ENCODE measurements at regions not wholly inside any gene's neighbourhood (a gene's known extent, or its start where the extent isn't known, plus 50 kb on each side); places are given as distances from the start of the nearest gene placed in this dataset.

DNA sequence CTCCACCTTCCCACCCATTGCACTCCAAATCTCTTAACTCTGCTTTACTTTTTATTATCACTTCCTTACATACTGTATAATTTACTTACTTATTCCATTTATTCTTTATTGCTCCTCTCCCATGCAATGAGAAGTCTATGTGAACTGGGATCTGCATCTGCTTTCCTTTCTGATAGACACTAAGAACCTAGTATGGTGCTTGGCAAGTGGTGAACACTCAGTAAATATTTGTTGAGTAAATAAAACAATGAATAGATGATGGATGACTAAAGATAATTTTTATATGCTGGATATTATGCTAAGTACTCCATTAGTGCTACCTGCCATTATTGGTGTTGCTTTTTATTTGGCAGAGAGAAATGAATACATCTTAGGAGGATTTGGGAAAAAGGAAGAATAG, 151.0 kb downstream of the TPH2 start:
- H3K4me1 ChIP-seq (ENCODE audit: insufficient read depth, low read length), result no peaks in the 10 kb centered on the region
- H3K27me3 ChIP-seq (ENCODE audit: low read length), result peaks cover 27% of the 10 kb centered on the region; the same call in 1 of the 2 replicates
- H4K20me1 ChIP-seq (ENCODE audit: low read length), result no peaks in the 10 kb centered on the region
- no peak for DNase-seq
- ChIA-PET CTCF (no interaction called here), POLR2A (ENCODE audit: unreplicated experiment) (no interaction called here)
- TF ChIP-seq EZH2 (IDR thresholded peaks at IDR 0.05; ENCODE audit: low read length, unreplicated experiment) (no peak), EZH2phosphoT487 (IDR thresholded peaks at IDR 0.05; ENCODE audit: borderline replicate concordance, low read length) (no peak)
- TF ChIP-seq, protein P1, sequence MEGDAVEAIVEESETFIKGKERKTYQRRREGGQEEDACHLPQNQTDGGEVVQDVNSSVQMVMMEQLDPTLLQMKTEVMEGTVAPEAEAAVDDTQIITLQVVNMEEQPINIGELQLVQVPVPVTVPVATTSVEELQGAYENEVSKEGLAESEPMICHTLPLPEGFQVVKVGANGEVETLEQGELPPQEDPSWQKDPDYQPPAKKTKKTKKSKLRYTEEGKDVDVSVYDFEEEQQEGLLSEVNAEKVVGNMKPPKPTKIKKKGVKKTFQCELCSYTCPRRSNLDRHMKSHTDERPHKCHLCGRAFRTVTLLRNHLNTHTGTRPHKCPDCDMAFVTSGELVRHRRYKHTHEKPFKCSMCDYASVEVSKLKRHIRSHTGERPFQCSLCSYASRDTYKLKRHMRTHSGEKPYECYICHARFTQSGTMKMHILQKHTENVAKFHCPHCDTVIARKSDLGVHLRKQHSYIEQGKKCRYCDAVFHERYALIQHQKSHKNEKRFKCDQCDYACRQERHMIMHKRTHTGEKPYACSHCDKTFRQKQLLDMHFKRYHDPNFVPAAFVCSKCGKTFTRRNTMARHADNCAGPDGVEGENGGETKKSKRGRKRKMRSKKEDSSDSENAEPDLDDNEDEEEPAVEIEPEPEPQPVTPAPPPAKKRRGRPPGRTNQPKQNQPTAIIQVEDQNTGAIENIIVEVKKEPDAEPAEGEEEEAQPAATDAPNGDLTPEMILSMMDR (conservative IDR thresholded peaks at IDR 0.05; ENCODE audit: low read depth, low read length), result no peak
- H3K9ac ChIP-seq (ENCODE audit: low read length), result no peak overlapping the region
- peak; percentile 60 for ATAC-seq
- no peak overlapping the region for H3K27ac ChIP-seq (ENCODE audit: low read length)
- no peaks in the 10 kb centered on the region for H3K9me3 ChIP-seq (ENCODE audit: low read length)
- H3F3A ChIP-seq (ENCODE audit: low read length, unreplicated experiment), result no peaks in the 10 kb centered on the region
- H3K36me3 ChIP-seq (ENCODE audit: low read depth, low read length), result no peaks in the 10 kb centered on the region
- no peak overlapping the region for H3K4me3 ChIP-seq (ENCODE audit: low read length)
- no peak overlapping the region for H3K4me2 ChIP-seq (ENCODE audit: low read length)
- H2AFZ ChIP-seq (ENCODE audit: low read length), result no peak overlapping the region
- H3K9me2 ChIP-seq (replicated peaks; ENCODE audit: low read length), result no peaks in the 10 kb centered on the region
- intact Hi-C loops (cut with micrococcal nuclease), result no loop called here
- no TSS peak for BruUV-seq (replicated peaks)
- no peaks in the 10 kb centered on the region for H3K79me2 ChIP-seq (ENCODE audit: low read length)

DNA sequence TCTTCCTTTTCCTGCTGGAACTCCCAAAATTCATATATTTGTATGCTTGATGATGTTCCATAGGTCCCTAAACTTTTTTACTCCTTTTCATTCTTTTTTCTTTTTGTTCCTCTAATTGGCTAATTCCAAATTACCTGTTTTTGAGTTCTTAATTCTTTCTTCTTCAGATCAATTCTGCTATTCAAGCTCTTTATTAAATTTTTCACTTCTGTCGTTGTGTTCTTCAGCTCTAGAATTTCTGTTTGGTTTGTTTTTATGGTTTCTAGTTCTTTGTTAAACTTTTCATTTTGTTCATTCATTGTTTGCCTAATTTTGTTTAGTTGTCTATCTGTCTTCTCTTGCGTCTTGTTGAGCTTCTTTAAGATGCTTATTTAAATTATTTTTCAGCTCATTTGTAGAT, 154.8 kb downstream of the TPH2 start:
- POLR2A ChIA-PET (ENCODE audit: unreplicated experiment), result no interaction called here
- CTCF ChIA-PET, result no interaction called here

DNA sequence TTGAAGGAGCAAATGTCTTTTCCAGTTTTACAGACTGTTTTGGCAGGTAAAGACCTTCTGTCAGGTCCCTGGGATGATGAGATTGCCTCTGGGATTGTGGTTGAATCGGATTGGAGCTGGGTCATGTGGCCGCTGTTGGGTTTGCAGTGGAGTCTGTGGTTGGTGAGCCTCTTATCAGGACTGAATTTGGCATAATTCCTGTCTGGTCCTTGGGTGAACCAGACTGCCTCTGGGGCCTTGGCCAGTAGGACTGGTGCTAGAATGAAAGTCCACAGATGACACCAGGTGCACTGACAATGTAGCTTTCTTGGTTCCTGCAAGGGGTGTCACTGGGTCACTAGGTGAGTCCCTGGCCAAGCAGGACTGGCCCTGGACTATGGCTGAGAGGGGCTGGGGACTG, 155.3 kb downstream of the TPH2 start:
- ATAC-seq (no peak), DNase-seq (no peak)
- Histone ChIP-seq H3K79me2 (ENCODE audit: low read length) (no peaks in the 10 kb centered on the region), H3K4me1 (ENCODE audit: insufficient read depth, low read length) (no peaks in the 10 kb centered on the region), H2AFZ (ENCODE audit: low read length) (no peak overlapping the region), H3K4me3 (ENCODE audit: low read length) (no peak overlapping the region), H3K9me3 (ENCODE audit: low read length) (no peaks in the 10 kb centered on the region), H3K9ac (ENCODE audit: low read length) (no peak overlapping the region), H3K4me2 (ENCODE audit: low read length) (no peak overlapping the region), H3F3A (ENCODE audit: low read length, unreplicated experiment) (no peaks in the 10 kb centered on the region), H4K20me1 (ENCODE audit: low read length) (no peaks in the 10 kb centered on the region), H3K27me3 (ENCODE audit: low read length) (peaks cover 10% of the 10 kb centered on the region; the same call in 1 of the 2 replicates), H3K27ac (ENCODE audit: low read length) (no peak overlapping the region), H3K36me3 (ENCODE audit: low read depth, low read length) (no peaks in the 10 kb centered on the region), H3K9me2 (replicated peaks; ENCODE audit: low read length) (no peaks in the 10 kb centered on the region)
- no TSS peak for BruUV-seq (replicated peaks)
- CTCF ChIA-PET, result interaction anchor here (0.5 kb wide), 1 partner anchor 171 kb away, joined by 3 read pairs; no protein-coding TSS in a partner anchor
- TF ChIP-seq, protein P1 (conservative IDR thresholded peaks at IDR 0.05; ENCODE audit: low read depth, low read length), result no peak
- TF ChIP-seq EZH2 (IDR thresholded peaks at IDR 0.05; ENCODE audit: low read length, unreplicated experiment) (no peak), EZH2phosphoT487 (IDR thresholded peaks at IDR 0.05; ENCODE audit: borderline replicate concordance, low read length) (no peak)
- POLR2A ChIA-PET (ENCODE audit: unreplicated experiment), result no interaction called here
- intact Hi-C loops (cut with micrococcal nuclease), result no loop called here

More for the DNA sequence above, 154.8 kb downstream of the TPH2 start:
- no peak overlapping the region for H3K4me2 ChIP-seq (ENCODE audit: low read length)
- no TSS peak for BruUV-seq (replicated peaks)
- H3K27ac ChIP-seq (ENCODE audit: low read length), result no peak overlapping the region
- no peak overlapping the region for H3K4me3 ChIP-seq (ENCODE audit: low read length)
- H3K79me2 ChIP-seq (ENCODE audit: low read length), result no peaks in the 10 kb centered on the region
- H2AFZ ChIP-seq (ENCODE audit: low read length), result no peak overlapping the region
- intact Hi-C loops (cut with micrococcal nuclease), result no loop called here
- H3K9ac ChIP-seq (ENCODE audit: low read length), result no peak overlapping the region
- no peaks in the 10 kb centered on the region for H4K20me1 ChIP-seq (ENCODE audit: low read length)
- H3K9me3 ChIP-seq (ENCODE audit: low read length), result no peaks in the 10 kb centered on the region
- ATAC-seq (no peak), DNase-seq (no peak)
- no peak for TF ChIP-seq EZH2phosphoT487 (IDR thresholded peaks at IDR 0.05; ENCODE audit: borderline replicate concordance, low read length)
- TF ChIP-seq, protein P1 (conservative IDR thresholded peaks at IDR 0.05; ENCODE audit: low read depth, low read length), result no peak
- TF ChIP-seq EZH2 (IDR thresholded peaks at IDR 0.05; ENCODE audit: low read length, unreplicated experiment), result no peak
- no peaks in the 10 kb centered on the region for H3K9me2 ChIP-seq (replicated peaks; ENCODE audit: low read length)
- no peaks in the 10 kb centered on the region for H3F3A ChIP-seq (ENCODE audit: low read length, unreplicated experiment)
- H3K27me3 ChIP-seq (ENCODE audit: low read length), result peaks cover 13% of the 10 kb centered on the region; the same call in 1 of the 2 replicates
- H3K36me3 ChIP-seq (ENCODE audit: low read depth, low read length), result no peaks in the 10 kb centered on the region
- H3K4me1 ChIP-seq (ENCODE audit: insufficient read depth, low read length), result no peaks in the 10 kb centered on the region
